Neural progenitor cell (in vitro differentiated cells): ENCODE measurements at regions not wholly inside any gene's neighbourhood (a gene's known extent, or its start where the extent isn't known, plus 50 kb on each side); places are given as distances from the start of the nearest gene placed in this dataset.

Experiments used
- EZH2phosphoT487 ChIP-seq: fragments of 200-600 bp; sonication (generic); IDR thresholded peaks from 2 replicates; pipeline ENCODE4 v1.6.1; 2017; ENCODE audit warnings: antibody characterized with exemption
- TF ChIP-seq, protein P1 (sequence below): fragments of 200-600 bp; sonication (generic); IDR thresholded peaks from 2 replicates; pipeline ENCODE4 v1.5.1; 2017; ENCODE audit warnings: antibody characterized with exemption, mild to moderate bottlenecking

DNA sequence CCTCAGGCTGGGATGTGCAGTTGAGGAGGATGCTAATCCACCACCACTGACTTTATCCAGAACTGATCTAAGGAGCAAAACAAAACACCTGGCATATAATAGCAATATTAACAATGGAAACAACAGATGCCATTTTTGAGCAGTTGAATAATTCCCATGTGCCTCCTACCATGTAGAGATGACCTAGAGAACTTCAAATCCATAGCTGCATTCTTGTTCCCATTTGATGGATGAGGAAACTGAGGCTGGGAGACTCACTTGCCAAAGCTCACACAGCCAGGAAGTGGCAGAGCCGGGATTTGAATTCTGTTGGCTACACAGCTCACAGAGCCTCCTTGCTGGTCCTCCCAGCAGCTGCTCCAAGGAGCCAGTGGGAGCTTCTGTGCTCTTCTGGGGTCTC, 155.8 kb upstream of the MYL2 start:
- TF ChIP-seq, protein P1, sequence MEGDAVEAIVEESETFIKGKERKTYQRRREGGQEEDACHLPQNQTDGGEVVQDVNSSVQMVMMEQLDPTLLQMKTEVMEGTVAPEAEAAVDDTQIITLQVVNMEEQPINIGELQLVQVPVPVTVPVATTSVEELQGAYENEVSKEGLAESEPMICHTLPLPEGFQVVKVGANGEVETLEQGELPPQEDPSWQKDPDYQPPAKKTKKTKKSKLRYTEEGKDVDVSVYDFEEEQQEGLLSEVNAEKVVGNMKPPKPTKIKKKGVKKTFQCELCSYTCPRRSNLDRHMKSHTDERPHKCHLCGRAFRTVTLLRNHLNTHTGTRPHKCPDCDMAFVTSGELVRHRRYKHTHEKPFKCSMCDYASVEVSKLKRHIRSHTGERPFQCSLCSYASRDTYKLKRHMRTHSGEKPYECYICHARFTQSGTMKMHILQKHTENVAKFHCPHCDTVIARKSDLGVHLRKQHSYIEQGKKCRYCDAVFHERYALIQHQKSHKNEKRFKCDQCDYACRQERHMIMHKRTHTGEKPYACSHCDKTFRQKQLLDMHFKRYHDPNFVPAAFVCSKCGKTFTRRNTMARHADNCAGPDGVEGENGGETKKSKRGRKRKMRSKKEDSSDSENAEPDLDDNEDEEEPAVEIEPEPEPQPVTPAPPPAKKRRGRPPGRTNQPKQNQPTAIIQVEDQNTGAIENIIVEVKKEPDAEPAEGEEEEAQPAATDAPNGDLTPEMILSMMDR: no peak
- no peak for TF ChIP-seq EZH2phosphoT487
